HepG2 (cell line): ENCODE measurements at regions not wholly inside any gene's neighbourhood (a gene's known extent, or its start where the extent isn't known, plus 50 kb on each side); places are given as distances from the start of the nearest gene placed in this dataset.

Experiments
- AFF4 ChIP-seq: sonication (generic); formaldehyde crosslinking; IDR thresholded peaks from 2 replicates; pipeline ENCODE4 v1.4.0; 2020; ENCODE audit warnings: missing genetic modification reagents
- CBFB ChIP-seq: sonication (generic); formaldehyde crosslinking; IDR thresholded peaks from 2 replicates; pipeline ENCODE4 v1.4.0; 2020; ENCODE audit warnings: missing genetic modification reagents
- E2F5 ChIP-seq: sonication (generic); formaldehyde crosslinking; conservative IDR thresholded peaks from 2 replicates; pipeline ENCODE4 v1.4.0; 2020; ENCODE audit warnings: missing genetic modification reagents
- ETV6 ChIP-seq: sonication (generic); formaldehyde crosslinking; conservative IDR thresholded peaks from 2 replicates; pipeline ENCODE4 v1.4.0; 2020; ENCODE audit warnings: missing genetic modification reagents
- HNF1A ChIP-seq, 2 experiments: sonication (generic) in 1 of 2; formaldehyde crosslinking in 1 of 2; IDR thresholded peaks; 2 replicates each; pipeline versions ENCODE4 v1.4.0 to v1.6.1; 2016 to 2020; ENCODE audit warnings: borderline replicate concordance in 1 of 2, low read depth in 1 of 2, mild to moderate bottlenecking in 1 of 2, missing genetic modification reagents in 1 of 2
- RBM22 ChIP-seq: fragments of 200-400 bp; formaldehyde crosslinking; optimal IDR thresholded peaks from 2 replicates; pipeline ENCODE3; 2017; ENCODE audit warnings: mild to moderate bottlenecking, low read length, moderate library complexity
- ZNF143 ChIP-seq: sonication (generic); formaldehyde crosslinking; IDR thresholded peaks from 2 replicates; pipeline ENCODE4 v1.4.0; 2020; ENCODE audit warnings: missing genetic modification reagents
- ZNF33A ChIP-seq: sonication (generic); formaldehyde crosslinking; IDR thresholded peaks from 2 replicates; pipeline ENCODE4 v1.5.1; 2020; ENCODE audit warnings: missing genetic modification reagents, mild to moderate bottlenecking, moderate library complexity, borderline replicate concordance
- ZNF407 ChIP-seq: sonication (generic); formaldehyde crosslinking; IDR thresholded peaks from one replicate; pipeline ENCODE4 v1.5.1; 2020; ENCODE audit warnings: mild to moderate bottlenecking, missing genetic modification reagents; ENCODE audit errors: not compliant biosample characterization
- ZNF747 ChIP-seq: sonication (generic); formaldehyde crosslinking; IDR thresholded peaks from 2 replicates; pipeline ENCODE4 v1.8.1; 2023; ENCODE audit warnings: missing genetic modification reagents, mild to moderate bottlenecking, borderline replicate concordance

- no peak for TF ChIP-seq ZNF407 (CRISPR knock-in tag)
- no peak for TF ChIP-seq HNF1A (IDR thresholded peaks at IDR 0.05; ENCODE audit: low read depth)
- TF ChIP-seq HNF1A (CRISPR knock-in tag; IDR thresholded peaks at IDR 0.05; ENCODE audit: borderline replicate concordance), result 0 out of 2 replicates have a peak, but pooled peaks have one; percentile 23
- TF ChIP-seq CBFB, result no peak
- TF ChIP-seq ETV6 (CRISPR knock-in tag), result peak; percentile 86
- TF ChIP-seq AFF4 (CRISPR knock-in tag), result no peak
- no peak for TF ChIP-seq ZNF747 (CRISPR knock-in tag)
- TF ChIP-seq E2F5, result 0 out of 2 replicates have a peak, but pooled peaks have one; percentile 34
- TF ChIP-seq RBM22, result no peak
- no peak for TF ChIP-seq ZNF33A
- 0 out of 2 replicates have a peak, but pooled peaks have one; percentile 29 for TF ChIP-seq ZNF143 (CRISPR knock-in tag)
Observed at GRCh38 chr19:5403968-5404640, 51.1 kb upstream of the ZNRF4 start (continued).
